ENCODE measurements at regions not wholly inside any gene's neighbourhood (a gene's known extent, or its start where the extent isn't known, plus 50 kb on each side); places are given as distances from the start of the nearest gene placed in this dataset.

- Histone ChIP-seq H3K27ac (no peak overlapping the region), H3K9me3 (no peaks in the 10 kb centered on the region), H3K27me3 (no peaks in the 10 kb centered on the region), H3K36me3 (ENCODE audit: low read depth, missing control alignments) (no peaks in the 10 kb centered on the region), H3K4me1 (no peaks in the 10 kb centered on the region), H3K4me3 (no peak overlapping the region)
- peak; percentile 18 for DNase-seq
- WGBS, 2 donors = 55 to 61% methylated on average over 10 of the region's 10 CpGs
- TF ChIP-seq POLR2A (IDR thresholded peaks at IDR 0.05) (no peak), CTCF (IDR thresholded peaks at IDR 0.05) (no peak)
- intact Hi-C loops (cut with DNase I; ENCODE audit: low total_unique reads) = no loop called here
These were observed 436.1 kb upstream of the GOT2 start for GRCh38 chr16:59170099-59170712.

- H3K27ac ChIP-seq = no peak overlapping the region
- TF ChIP-seq POLR2A (IDR thresholded peaks at IDR 0.05) = no peak
- no peak for TF ChIP-seq CTCF (IDR thresholded peaks at IDR 0.05)
- intact Hi-C loops (cut with DNase I; ENCODE audit: low total_unique reads) = no loop called here
- 74 to 77% methylated on average over 4 of the region's 4 CpGs for WGBS, 2 donors
- H3K27me3 ChIP-seq = no peaks in the 10 kb centered on the region
- H3K36me3 ChIP-seq (ENCODE audit: low read depth, missing control alignments) = no peaks in the 10 kb centered on the region
- DNase-seq = no peak
- H3K9me3 ChIP-seq = no peaks in the 10 kb centered on the region
- H3K4me3 ChIP-seq = no peak overlapping the region
- no peaks in the 10 kb centered on the region for H3K4me1 ChIP-seq
These were observed 435.1 kb upstream of the GOT2 start for GRCh38 chr16:59169168-59169567.

- Histone ChIP-seq H3K4me3 (no peak overlapping the region), H3K4me1 (no peaks in the 10 kb centered on the region), H3K9me3 (no peaks in the 10 kb centered on the region), H3K36me3 (ENCODE audit: low read depth, missing control alignments) (no peaks in the 10 kb centered on the region), H3K27me3 (no peaks in the 10 kb centered on the region), H3K27ac (no peak overlapping the region)
- WGBS, 2 donors = 46 to 63% methylated on average over 3 of the region's 3 CpGs
- no peak for DNase-seq
- TF ChIP-seq CTCF (IDR thresholded peaks at IDR 0.05) (no peak), POLR2A (IDR thresholded peaks at IDR 0.05) (no peak)
- intact Hi-C loops (cut with DNase I; ENCODE audit: low total_unique reads) = no loop called here
These were observed 434.5 kb upstream of the GOT2 start for GRCh38 chr16:59168461-59169114.

- no peak overlapping the region for H3K27ac ChIP-seq
- intact Hi-C loops (cut with DNase I; ENCODE audit: low total_unique reads) = no loop called here
- no peak for TF ChIP-seq POLR2A (IDR thresholded peaks at IDR 0.05)
- no peak for TF ChIP-seq CTCF (IDR thresholded peaks at IDR 0.05)
- 82 to 85% methylated on average over 2 of the region's 2 CpGs for WGBS, 2 donors
- H3K9me3 ChIP-seq = no peaks in the 10 kb centered on the region
- no peak overlapping the region for H3K4me3 ChIP-seq
- DNase-seq = no peak
- no peaks in the 10 kb centered on the region for H3K4me1 ChIP-seq
- no peaks in the 10 kb centered on the region for H3K36me3 ChIP-seq (ENCODE audit: low read depth, missing control alignments)
- no peaks in the 10 kb centered on the region for H3K27me3 ChIP-seq
These were observed 430.3 kb upstream of the GOT2 start for GRCh38 chr16:59164461-59164860.

Measured in testis (tissue), 2 donors.